ENCODE measurements at regions not wholly inside any gene's neighbourhood (a gene's known extent, or its start where the extent isn't known, plus 50 kb on each side); places are given as distances from the start of the nearest gene placed in this dataset.

GRCh38 chr19:30640252-30640965 is 268.2 kb downstream of the ZNF536 start:
- TF ChIP-seq CTCF (IDR thresholded peaks at IDR 0.05): no peak

GRCh38 chr19:30638889-30639288 is 266.7 kb downstream of the ZNF536 start:
- TF ChIP-seq CTCF (IDR thresholded peaks at IDR 0.05): no peak

GRCh38 chr19:30637926-30638325 is 265.7 kb downstream of the ZNF536 start:
- no peak for TF ChIP-seq CTCF (IDR thresholded peaks at IDR 0.05)

- TF ChIP-seq CTCF (IDR thresholded peaks at IDR 0.05): no peak
Observed at GRCh38 chr19:30634996-30635975, 263.1 kb downstream of the ZNF536 start.

GRCh38 chr19:30634131-30634830 is 262.1 kb downstream of the ZNF536 start:
- no peak for TF ChIP-seq CTCF (IDR thresholded peaks at IDR 0.05)

GRCh38 chr19:30631033-30631370 is 258.8 kb downstream of the ZNF536 start:
- TF ChIP-seq CTCF (IDR thresholded peaks at IDR 0.05): no peak

GRCh38 chr19:30630289-30631032 is 258.3 kb downstream of the ZNF536 start:
- TF ChIP-seq CTCF (IDR thresholded peaks at IDR 0.05): no peak
